ENCODE measurements at regions not wholly inside any gene's neighbourhood (a gene's known extent, or its start where the extent isn't known, plus 50 kb on each side); places are given as distances from the start of the nearest gene placed in this dataset.

DNA sequence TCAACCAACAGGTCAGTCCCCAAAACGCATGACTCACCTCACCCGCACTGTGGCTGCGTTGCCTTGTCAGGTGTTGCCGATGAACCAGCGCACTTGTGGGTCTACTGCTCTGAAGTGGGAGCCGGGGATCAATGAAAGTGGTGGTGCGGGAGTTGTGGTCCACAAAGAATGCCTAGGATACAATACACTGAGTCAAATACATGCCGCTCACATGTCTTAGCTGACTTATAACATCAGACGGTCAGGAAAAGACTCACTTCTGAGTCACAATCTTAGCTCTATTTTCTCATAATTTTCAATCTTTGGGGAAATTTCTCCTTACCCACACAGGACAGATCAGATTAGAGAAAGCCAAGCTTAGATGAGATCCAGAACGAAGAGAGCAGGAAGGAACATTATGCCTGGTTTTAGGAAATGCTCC, 107.1 kb upstream of the STK17B start:
- no peaks in the 10 kb centered on the region for H3K27me3 Mint-ChIP-seq
- no peak overlapping the region for H3K4me3 Mint-ChIP-seq
- peaks cover 15% of the 10 kb centered on the region for H3K36me3 Mint-ChIP-seq
- TF ChIP-seq, protein P1, sequence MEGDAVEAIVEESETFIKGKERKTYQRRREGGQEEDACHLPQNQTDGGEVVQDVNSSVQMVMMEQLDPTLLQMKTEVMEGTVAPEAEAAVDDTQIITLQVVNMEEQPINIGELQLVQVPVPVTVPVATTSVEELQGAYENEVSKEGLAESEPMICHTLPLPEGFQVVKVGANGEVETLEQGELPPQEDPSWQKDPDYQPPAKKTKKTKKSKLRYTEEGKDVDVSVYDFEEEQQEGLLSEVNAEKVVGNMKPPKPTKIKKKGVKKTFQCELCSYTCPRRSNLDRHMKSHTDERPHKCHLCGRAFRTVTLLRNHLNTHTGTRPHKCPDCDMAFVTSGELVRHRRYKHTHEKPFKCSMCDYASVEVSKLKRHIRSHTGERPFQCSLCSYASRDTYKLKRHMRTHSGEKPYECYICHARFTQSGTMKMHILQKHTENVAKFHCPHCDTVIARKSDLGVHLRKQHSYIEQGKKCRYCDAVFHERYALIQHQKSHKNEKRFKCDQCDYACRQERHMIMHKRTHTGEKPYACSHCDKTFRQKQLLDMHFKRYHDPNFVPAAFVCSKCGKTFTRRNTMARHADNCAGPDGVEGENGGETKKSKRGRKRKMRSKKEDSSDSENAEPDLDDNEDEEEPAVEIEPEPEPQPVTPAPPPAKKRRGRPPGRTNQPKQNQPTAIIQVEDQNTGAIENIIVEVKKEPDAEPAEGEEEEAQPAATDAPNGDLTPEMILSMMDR (conservative IDR thresholded peaks at IDR 0.05) = no peak
- H3K4me1 Mint-ChIP-seq (ENCODE audit: unreplicated experiment) = peaks cover 26% of the 10 kb centered on the region
- peaks cover 8% of the 10 kb centered on the region for H3K9me3 Mint-ChIP-seq
- no peak for DNase-seq (ENCODE audit: extremely low spot score, unreplicated experiment)
- no peak overlapping the region for H3K27ac Mint-ChIP-seq

DNA sequence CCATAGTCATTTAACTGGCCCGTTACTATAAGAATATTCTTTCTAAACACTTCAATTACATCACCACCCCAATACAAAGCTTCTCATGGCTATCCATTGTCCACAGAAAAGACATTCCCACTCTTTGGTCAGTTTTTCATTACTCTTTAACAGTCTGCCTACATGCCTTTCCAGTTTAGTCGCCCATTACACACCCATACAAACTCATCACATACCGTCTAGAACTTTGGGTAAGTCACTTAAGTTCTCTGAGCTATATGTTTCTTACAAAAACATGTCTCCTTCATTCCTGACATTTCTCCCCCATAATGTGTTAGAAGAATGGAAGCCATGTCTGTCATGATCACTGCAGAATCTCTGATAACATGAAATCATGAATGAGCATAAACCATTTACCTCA, 108.2 kb upstream of the STK17B start:
- peaks cover 19% of the 10 kb centered on the region for H3K4me1 Mint-ChIP-seq (ENCODE audit: unreplicated experiment)
- TF ChIP-seq, protein P1 (conservative IDR thresholded peaks at IDR 0.05) = no peak
- no peak overlapping the region for H3K4me3 Mint-ChIP-seq
- peak overlapping the region; percentile 7 for H3K27ac Mint-ChIP-seq
- DNase-seq (ENCODE audit: extremely low spot score, unreplicated experiment) = no peak
- H3K9me3 Mint-ChIP-seq = peaks cover 8% of the 10 kb centered on the region
- H3K36me3 Mint-ChIP-seq = peaks cover 21% of the 10 kb centered on the region
- H3K27me3 Mint-ChIP-seq = no peaks in the 10 kb centered on the region

DNA sequence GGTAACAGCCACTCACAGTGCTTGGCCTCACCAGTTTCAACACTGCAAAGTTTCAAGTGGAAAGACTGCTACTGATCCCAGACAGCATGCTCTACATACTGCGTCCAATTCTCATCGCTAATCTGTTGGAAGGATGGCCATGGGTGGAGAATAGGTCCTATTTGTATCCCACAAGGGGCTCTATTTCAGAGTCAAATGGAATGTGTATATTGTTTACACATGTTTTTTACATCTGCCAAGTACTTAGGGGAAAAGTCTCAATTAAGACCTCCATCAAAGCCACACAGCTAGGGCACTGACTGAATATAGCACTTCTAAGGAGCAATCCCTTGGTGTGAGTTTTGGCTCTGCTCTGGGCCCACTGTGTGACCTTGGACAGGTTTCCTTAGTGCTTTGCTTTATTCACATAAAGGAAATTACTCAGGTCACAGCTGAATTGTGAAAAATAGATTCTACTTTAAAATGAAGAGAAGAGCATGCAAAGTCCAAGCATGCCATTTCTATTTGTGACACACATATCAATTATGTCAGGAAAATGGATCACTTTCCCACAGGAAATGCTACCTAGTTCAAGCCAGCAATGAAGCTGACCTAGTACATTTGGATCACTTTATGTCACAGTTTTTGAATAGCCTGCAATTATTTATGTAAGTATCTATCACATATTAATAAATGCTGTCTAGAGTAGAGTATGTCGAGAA, 112.9 kb upstream of the STK17B start:
- H3K9me3 Mint-ChIP-seq = peaks cover 6% of the 10 kb centered on the region
- H3K4me3 Mint-ChIP-seq = no peak overlapping the region
- peaks cover 10% of the 10 kb centered on the region for H3K4me1 Mint-ChIP-seq (ENCODE audit: unreplicated experiment)
- no peak for DNase-seq (ENCODE audit: extremely low spot score, unreplicated experiment)
- H3K27ac Mint-ChIP-seq = peak overlapping the region; percentile 48
- peaks cover 11% of the 10 kb centered on the region for H3K36me3 Mint-ChIP-seq
- TF ChIP-seq, protein P1 (conservative IDR thresholded peaks at IDR 0.05) = no peak
- no peaks in the 10 kb centered on the region for H3K27me3 Mint-ChIP-seq

DNA sequence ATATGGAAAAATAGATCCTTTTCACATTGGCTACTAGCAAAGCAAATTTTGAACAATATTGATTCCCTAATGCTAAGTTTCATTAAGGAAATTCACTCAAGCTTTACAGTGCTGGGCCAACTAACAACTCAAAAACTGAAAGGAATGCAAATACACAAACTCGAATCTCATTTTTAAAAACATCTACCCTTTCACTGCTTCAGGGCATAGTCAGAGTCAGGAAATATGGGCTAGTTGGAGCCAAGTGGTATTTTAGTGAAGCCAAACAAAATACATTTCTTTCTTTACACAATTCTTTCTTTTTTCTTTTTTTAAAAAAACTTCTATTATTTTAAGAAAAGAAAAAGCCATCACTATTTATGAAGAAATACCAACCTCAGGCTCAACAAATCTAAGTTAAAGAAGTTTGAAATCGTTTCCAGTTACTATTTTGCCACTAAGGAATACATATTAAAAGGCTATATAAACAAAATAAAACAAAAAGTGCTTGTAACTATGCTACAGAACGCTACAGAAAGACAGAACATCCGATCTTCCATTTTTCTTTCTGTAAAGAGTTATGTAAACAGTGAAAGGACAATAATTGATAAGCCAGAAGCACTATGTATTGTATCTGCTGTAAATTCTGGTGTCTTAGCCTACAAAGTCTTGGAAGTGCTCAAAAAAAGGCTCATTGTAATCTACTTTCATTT, 113.6 kb upstream of the STK17B start:
- TF ChIP-seq, protein P1 (conservative IDR thresholded peaks at IDR 0.05) = no peak
- Mint-ChIP-seq H3K36me3 (peaks cover 5% of the 10 kb centered on the region), H3K4me1 (ENCODE audit: unreplicated experiment) (peaks cover 10% of the 10 kb centered on the region), H3K27me3 (no peaks in the 10 kb centered on the region), H3K9me3 (no peaks in the 10 kb centered on the region), H3K4me3 (no peak overlapping the region), H3K27ac (peak overlapping the region; percentile 48)
- no peak for DNase-seq (ENCODE audit: extremely low spot score, unreplicated experiment)

DNA sequence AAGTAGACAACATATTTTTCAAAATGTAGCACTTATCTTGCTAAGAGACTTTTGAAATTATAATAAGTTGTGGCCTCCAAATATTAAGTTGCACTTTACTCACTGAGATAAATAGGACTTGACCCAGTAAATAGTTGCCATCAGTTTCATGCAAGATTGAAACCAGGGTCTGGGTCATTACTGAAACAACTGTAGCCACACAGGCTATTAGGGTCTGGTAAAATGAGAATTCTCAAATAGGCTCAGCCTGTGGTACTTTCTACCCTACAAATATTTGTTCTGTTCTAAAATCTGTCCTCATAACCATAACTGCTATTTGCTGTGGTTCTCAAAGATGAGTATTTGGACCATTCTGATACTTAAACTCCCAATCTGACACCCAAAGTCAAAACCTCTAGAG, 115.4 kb upstream of the STK17B start:
- TF ChIP-seq, protein P1 (conservative IDR thresholded peaks at IDR 0.05) = no peak
- no peak for DNase-seq (ENCODE audit: extremely low spot score, unreplicated experiment)
- H3K27ac Mint-ChIP-seq = no peak overlapping the region
- no peak overlapping the region for H3K4me3 Mint-ChIP-seq
- no peaks in the 10 kb centered on the region for H3K27me3 Mint-ChIP-seq
- H3K4me1 Mint-ChIP-seq (ENCODE audit: unreplicated experiment) = peaks cover 10% of the 10 kb centered on the region
- H3K36me3 Mint-ChIP-seq = peaks cover 10% of the 10 kb centered on the region
- H3K9me3 Mint-ChIP-seq = no peaks in the 10 kb centered on the region

Data from type B pancreatic cell (in vitro differentiated cells).